Keratinocyte (primary cell): ENCODE measurements at regions not wholly inside any gene's neighbourhood (a gene's known extent, or its start where the extent isn't known, plus 50 kb on each side); places are given as distances from the start of the nearest gene placed in this dataset.

Experiments
- DNase-seq: peaks from one replicate; pipeline ENCODE4 v3.0.0-alpha.2; 2011; ENCODE audit warnings: low read depth, missing footprints, low spot score
- FAIRE-seq: peaks from 2 replicates; lab custom pipeline; 2011; peaks lifted over from hg19 to GRCh38; lab: Jason Lieb, UNC
- H2AFZ ChIP-seq: 2 replicates; pipeline ENCODE4 v1.6.0; 2012; ENCODE audit warnings: low read length, control low read depth, inconsistent platforms; ENCODE audit not compliant: control insufficient read depth
- H3K27ac ChIP-seq: 2 replicates; pipeline ENCODE4 v1.5.1; 2011; ENCODE audit warnings: low read length; ENCODE audit not compliant: control insufficient read depth, insufficient read depth
- H3K27me3 ChIP-seq: 3 replicates; pipeline ENCODE4 v1.6.0; 2011; ENCODE audit warnings: low read length; ENCODE audit not compliant: control insufficient read depth, insufficient read depth; ENCODE audit errors: extremely low read depth
- H3K36me3 ChIP-seq, 2 experiments: 2 replicates in 1 of 2; 3 replicates in 1 of 2; pipeline ENCODE4 v1.5.1; 2011; ENCODE audit warnings: low read length in 2 of 2, mild to moderate bottlenecking in 1 of 2; ENCODE audit not compliant: control insufficient read depth in 2 of 2, insufficient read depth in 2 of 2; ENCODE audit errors: extremely low read depth in 1 of 2
- H3K4me1 ChIP-seq: 3 replicates; pipeline ENCODE4 v1.5.1; 2011; ENCODE audit warnings: low read length; ENCODE audit not compliant: control insufficient read depth, insufficient read depth; ENCODE audit errors: extremely low read depth
- H3K4me2 ChIP-seq: 3 replicates; pipeline ENCODE4 v1.6.0; 2011; ENCODE audit warnings: low read depth, low read length; ENCODE audit not compliant: control insufficient read depth, insufficient read depth; ENCODE audit errors: extremely low read depth
- H3K4me3 ChIP-seq, 3 experiments: fragments of 200-600 bp in 1 of 3; sonication (generic) in 1 of 3; 2 replicates in 2 of 3; 3 replicates in 1 of 3; pipeline ENCODE4 v1.5.1; 2011 to 2016; ENCODE audit warnings: low read length in 3 of 3, mild to moderate bottlenecking in 3 of 3, control low read depth in 2 of 3, inconsistent platforms in 1 of 3, low read depth in 1 of 3, mixed read lengths in 1 of 3, mixed run types in 1 of 3, moderate library complexity in 1 of 3; ENCODE audit not compliant: control insufficient read depth in 2 of 3, insufficient read depth in 2 of 3; ENCODE audit errors: extremely low read depth in 1 of 3
- H3K79me2 ChIP-seq: 2 replicates; pipeline ENCODE4 v1.6.0; 2012; ENCODE audit warnings: low read length; ENCODE audit not compliant: control insufficient read depth, insufficient read depth
- H3K9ac ChIP-seq: 3 replicates; pipeline ENCODE4 v1.6.0; 2011; ENCODE audit warnings: low read length; ENCODE audit not compliant: control insufficient read depth, insufficient read depth; ENCODE audit errors: extremely low read depth
- H3K9me1 ChIP-seq: 3 replicates; pipeline ENCODE4 v1.6.0; 2011; ENCODE audit warnings: low read length; ENCODE audit not compliant: control insufficient read depth, insufficient read depth; ENCODE audit errors: extremely low read depth
- H3K9me3 ChIP-seq: 2 replicates; pipeline ENCODE4 v1.5.1; 2012; ENCODE audit warnings: low read depth, low read length; ENCODE audit not compliant: control insufficient read depth
- H4K20me1 ChIP-seq: 3 replicates; pipeline ENCODE4 v1.6.0; 2011; ENCODE audit warnings: low read length; ENCODE audit not compliant: control insufficient read depth, insufficient read depth; ENCODE audit errors: extremely low read depth
- CTCF ChIP-seq, 3 experiments: IDR thresholded peaks in 1 of 3; conservative IDR thresholded peaks in 1 of 3; optimal IDR thresholded peaks in 1 of 3; 2 replicates in 2 of 3; 3 replicates in 1 of 3; pipeline versions ENCODE3 to v1.5.1; 2011; ENCODE audit warnings: low read length in 3 of 3, mild to moderate bottlenecking in 3 of 3, moderate library complexity in 2 of 3, control low read depth in 1 of 3, inconsistent platforms in 1 of 3; ENCODE audit not compliant: insufficient read depth in 2 of 3; ENCODE audit errors: extremely low read depth in 1 of 3
- EZH2 ChIP-seq: IDR thresholded peaks from one replicate; pipeline ENCODE4 v1.6.1; 2012; ENCODE audit warnings: inconsistent platforms, mild to moderate bottlenecking, low read length, moderate library complexity
- dilution Hi-C: fragments of 300-500 bp; cut with MboI; formaldehyde crosslinking; loops from one replicate; pipeline ENCODE4 v1.7.0; 2020; ENCODE audit warnings: low sequenced_read_pairs; ENCODE audit not compliant: extremely low pct_ligation_motif_present

GRCh38 chr11:8789864-8790263 lies 107.3 kb downstream of the RPL27A start:
- no peaks in the 10 kb centered on the region for H4K20me1 ChIP-seq
- dilution Hi-C loops = no loop called here
- H3K27ac ChIP-seq = no peak overlapping the region
- no peak overlapping the region for H2AFZ ChIP-seq
- DNase-seq (no peak), FAIRE-seq (no peak)
- H3K4me2 ChIP-seq = no peak overlapping the region
- H3K9ac ChIP-seq = no peak overlapping the region
- peaks cover 2% of the 10 kb centered on the region for H3K9me1 ChIP-seq
- H3K36me3 ChIP-seq = peaks cover 5 to 12% of the 10 kb centered on the region in 2 experiments
- no peaks in the 10 kb centered on the region for H3K9me3 ChIP-seq
- no peak overlapping the region for H3K4me3 ChIP-seq
- peaks cover 9% of the 10 kb centered on the region for H3K4me1 ChIP-seq
- no peak for TF ChIP-seq EZH2
- no peak for TF ChIP-seq CTCF (optimal IDR thresholded peaks at IDR 0.05 in 1 of 3, IDR thresholded peaks at IDR 0.05 in 1 of 3, conservative IDR thresholded peaks at IDR 0.05 in 1 of 3; ENCODE audit: extremely low read depth in 1 of 3, insufficient read depth in 2 of 3, low read length in 3 of 3)
- H3K79me2 ChIP-seq = peaks cover 80% of the 10 kb centered on the region
- H3K27me3 ChIP-seq = no peaks in the 10 kb centered on the region

- Histone ChIP-seq H3K4me2 (no peak overlapping the region), H3K4me1 (peaks cover 9% of the 10 kb centered on the region), H3K36me3 (peaks cover 8 to 13% of the 10 kb centered on the region in 2 experiments), H4K20me1 (no peaks in the 10 kb centered on the region), H2AFZ (no peak overlapping the region), H3K27ac (no peak overlapping the region), H3K9me1 (peaks cover 2% of the 10 kb centered on the region), H3K79me2 (peaks cover 80% of the 10 kb centered on the region), H3K4me3 (no peak overlapping the region), H3K9ac (no peak overlapping the region), H3K9me3 (no peaks in the 10 kb centered on the region), H3K27me3 (no peaks in the 10 kb centered on the region)
- FAIRE-seq = no peak
- no peak for DNase-seq
- dilution Hi-C loops = no loop called here
- no peak for TF ChIP-seq EZH2
Observed at GRCh38 chr11:8790968-8791367, 108.4 kb downstream of the RPL27A start.

GRCh38 chr11:8792710-8793109 lies 110.1 kb downstream of the RPL27A start:
- Histone ChIP-seq H2AFZ (no peak overlapping the region), H3K4me1 (peaks cover 3% of the 10 kb centered on the region), H4K20me1 (no peaks in the 10 kb centered on the region), H3K9me1 (peaks cover 2% of the 10 kb centered on the region), H3K4me2 (no peak overlapping the region), H3K4me3 (no peak overlapping the region), H3K79me2 (peaks cover 77% of the 10 kb centered on the region), H3K27me3 (no peaks in the 10 kb centered on the region), H3K27ac (no peak overlapping the region), H3K9me3 (no peaks in the 10 kb centered on the region), H3K36me3 (peaks cover 8 to 10% of the 10 kb centered on the region in 2 experiments), H3K9ac (no peak overlapping the region)
- DNase-seq = no peak
- FAIRE-seq = no peak
- TF ChIP-seq EZH2 = no peak
- no peak for TF ChIP-seq CTCF (optimal IDR thresholded peaks at IDR 0.05 in 1 of 3, IDR thresholded peaks at IDR 0.05 in 1 of 3, conservative IDR thresholded peaks at IDR 0.05 in 1 of 3; ENCODE audit: extremely low read depth in 1 of 3, insufficient read depth in 2 of 3, low read length in 3 of 3)
- dilution Hi-C loops = no loop called here
